ENCODE measurements at regions not wholly inside any gene's neighbourhood (a gene's known extent, or its start where the extent isn't known, plus 50 kb on each side); places are given as distances from the start of the nearest gene placed in this dataset.

DNA sequence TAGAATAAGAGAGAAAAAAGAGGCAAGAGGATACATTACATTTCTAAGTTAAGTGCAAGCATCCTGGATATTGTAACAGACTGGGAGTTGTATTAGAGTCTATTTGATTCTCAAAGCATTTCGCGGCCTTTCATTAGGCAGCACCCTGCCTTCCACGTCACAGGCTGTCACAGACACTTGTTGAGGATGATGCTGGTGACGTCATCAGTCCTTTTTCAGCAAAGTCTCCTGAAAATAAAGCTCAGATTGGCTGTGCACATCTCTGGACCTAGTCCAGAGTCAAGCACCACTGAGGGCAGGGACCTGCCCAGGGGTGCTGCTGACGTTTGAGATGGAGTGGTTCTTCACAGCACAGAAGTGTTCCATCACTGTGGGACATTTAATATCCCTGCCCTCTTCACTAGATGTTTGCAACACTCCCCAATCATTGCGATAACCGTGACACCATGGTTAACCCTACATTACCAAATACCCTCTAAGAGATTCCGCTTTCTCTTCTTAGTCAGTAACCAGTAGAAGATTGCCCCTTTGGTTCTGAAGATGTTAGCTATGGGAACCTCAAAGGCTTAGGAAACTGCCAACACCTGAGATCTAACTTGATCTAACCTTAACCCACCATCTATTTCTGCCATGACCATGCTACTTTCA is 72.7 kb upstream of the F3 start:
- BruUV-seq (replicated peaks) = no TSS peak
- no peaks in the 10 kb centered on the region for H3K27me3 ChIP-seq (ENCODE audit: control insufficient read depth, insufficient read depth, low read length)
- intact Hi-C loops (cut with micrococcal nuclease; ENCODE audit: unreplicated experiment) = no loop called here
- no peak overlapping the region for H3K4me3 ChIP-seq (ENCODE audit: low read depth in 2 of 2, low read length in 2 of 2)
- ATAC-seq = no peak
- no peak overlapping the region for H3K27ac ChIP-seq (ENCODE audit: low read length)
- no peaks in the 10 kb centered on the region; the same call in 1 of the 2 replicates for H3K4me1 ChIP-seq (ENCODE audit: control insufficient read depth, insufficient read depth, low read length)
- TF ChIP-seq, protein P1, sequence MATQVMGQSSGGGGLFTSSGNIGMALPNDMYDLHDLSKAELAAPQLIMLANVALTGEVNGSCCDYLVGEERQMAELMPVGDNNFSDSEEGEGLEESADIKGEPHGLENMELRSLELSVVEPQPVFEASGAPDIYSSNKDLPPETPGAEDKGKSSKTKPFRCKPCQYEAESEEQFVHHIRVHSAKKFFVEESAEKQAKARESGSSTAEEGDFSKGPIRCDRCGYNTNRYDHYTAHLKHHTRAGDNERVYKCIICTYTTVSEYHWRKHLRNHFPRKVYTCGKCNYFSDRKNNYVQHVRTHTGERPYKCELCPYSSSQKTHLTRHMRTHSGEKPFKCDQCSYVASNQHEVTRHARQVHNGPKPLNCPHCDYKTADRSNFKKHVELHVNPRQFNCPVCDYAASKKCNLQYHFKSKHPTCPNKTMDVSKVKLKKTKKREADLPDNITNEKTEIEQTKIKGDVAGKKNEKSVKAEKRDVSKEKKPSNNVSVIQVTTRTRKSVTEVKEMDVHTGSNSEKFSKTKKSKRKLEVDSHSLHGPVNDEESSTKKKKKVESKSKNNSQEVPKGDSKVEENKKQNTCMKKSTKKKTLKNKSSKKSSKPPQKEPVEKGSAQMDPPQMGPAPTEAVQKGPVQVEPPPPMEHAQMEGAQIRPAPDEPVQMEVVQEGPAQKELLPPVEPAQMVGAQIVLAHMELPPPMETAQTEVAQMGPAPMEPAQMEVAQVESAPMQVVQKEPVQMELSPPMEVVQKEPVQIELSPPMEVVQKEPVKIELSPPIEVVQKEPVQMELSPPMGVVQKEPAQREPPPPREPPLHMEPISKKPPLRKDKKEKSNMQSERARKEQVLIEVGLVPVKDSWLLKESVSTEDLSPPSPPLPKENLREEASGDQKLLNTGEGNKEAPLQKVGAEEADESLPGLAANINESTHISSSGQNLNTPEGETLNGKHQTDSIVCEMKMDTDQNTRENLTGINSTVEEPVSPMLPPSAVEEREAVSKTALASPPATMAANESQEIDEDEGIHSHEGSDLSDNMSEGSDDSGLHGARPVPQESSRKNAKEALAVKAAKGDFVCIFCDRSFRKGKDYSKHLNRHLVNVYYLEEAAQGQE (IDR thresholded peaks at IDR 0.05; ENCODE audit: insufficient read depth in 1 of 2, low read depth in 2 of 2, low read length in 1 of 2) = no peak
- TF ChIP-seq SIN3A (IDR thresholded peaks at IDR 0.05; ENCODE audit: borderline replicate concordance, insufficient read depth, low read depth, low read length) (no peak), POLR2AphosphoS5 (IDR thresholded peaks at IDR 0.05; ENCODE audit: low read depth, low read length) (no peak), TCF7L2 (IDR thresholded peaks at IDR 0.05; ENCODE audit: low read depth, low read length) (no peak)
- TF ChIP-seq, protein P2, sequence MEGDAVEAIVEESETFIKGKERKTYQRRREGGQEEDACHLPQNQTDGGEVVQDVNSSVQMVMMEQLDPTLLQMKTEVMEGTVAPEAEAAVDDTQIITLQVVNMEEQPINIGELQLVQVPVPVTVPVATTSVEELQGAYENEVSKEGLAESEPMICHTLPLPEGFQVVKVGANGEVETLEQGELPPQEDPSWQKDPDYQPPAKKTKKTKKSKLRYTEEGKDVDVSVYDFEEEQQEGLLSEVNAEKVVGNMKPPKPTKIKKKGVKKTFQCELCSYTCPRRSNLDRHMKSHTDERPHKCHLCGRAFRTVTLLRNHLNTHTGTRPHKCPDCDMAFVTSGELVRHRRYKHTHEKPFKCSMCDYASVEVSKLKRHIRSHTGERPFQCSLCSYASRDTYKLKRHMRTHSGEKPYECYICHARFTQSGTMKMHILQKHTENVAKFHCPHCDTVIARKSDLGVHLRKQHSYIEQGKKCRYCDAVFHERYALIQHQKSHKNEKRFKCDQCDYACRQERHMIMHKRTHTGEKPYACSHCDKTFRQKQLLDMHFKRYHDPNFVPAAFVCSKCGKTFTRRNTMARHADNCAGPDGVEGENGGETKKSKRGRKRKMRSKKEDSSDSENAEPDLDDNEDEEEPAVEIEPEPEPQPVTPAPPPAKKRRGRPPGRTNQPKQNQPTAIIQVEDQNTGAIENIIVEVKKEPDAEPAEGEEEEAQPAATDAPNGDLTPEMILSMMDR (IDR thresholded peaks at IDR 0.05) = no peak
- H3K36me3 ChIP-seq (ENCODE audit: control insufficient read depth, insufficient read depth, low read length) = no peaks in the 10 kb centered on the region
- in situ Hi-C loops (cut with HindIII; ENCODE audit: low pct_unique_long_range_greater_than_20kb, low sequenced_read_pairs) = no loop called here
- ChIA-PET POLR2A (interaction anchor here (0.6 kb wide), 1 partner anchor 110 kb away, joined by 8 read pairs; no protein-coding TSS in a partner anchor), CTCF (no interaction called here)
- DNase-seq (ENCODE audit: low read depth, low spot score) = no peak
- no peaks in the 10 kb centered on the region for H3K9me3 ChIP-seq (ENCODE audit: control insufficient read depth, insufficient read depth, low read depth, low read length)

DNA sequence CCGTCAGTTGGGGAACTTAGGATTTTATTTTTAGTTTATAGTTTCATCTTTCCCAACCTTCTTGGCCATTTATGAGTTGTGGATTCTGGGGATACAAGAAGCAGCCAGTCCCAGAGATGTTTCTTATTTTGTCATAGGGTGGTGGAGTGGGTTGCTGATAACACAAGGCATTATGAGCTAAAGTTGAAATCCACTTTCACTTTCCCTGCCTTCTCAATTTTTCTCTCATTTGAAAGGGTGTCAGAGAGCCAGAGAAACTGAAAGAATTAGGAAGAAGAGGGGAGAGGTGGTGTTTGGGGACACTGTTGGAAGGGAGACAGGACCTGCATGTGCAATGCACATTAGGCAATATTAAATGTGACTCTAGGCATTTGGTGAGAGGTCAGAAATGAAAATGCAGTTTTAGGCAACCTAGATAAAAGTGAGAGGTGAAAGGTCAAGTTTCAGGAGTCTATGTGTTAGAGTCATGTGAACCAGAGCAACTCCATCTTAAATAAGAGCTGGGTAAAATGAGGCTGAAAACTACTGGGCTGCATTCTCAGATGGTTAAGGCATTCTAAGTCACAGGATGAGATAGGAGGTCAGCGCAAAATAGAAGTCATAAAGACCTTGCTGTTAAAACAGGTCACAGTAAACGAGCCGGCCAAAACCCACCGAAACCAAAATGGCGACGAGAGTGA is 71.1 kb upstream of the F3 start:
- no peaks in the 10 kb centered on the region; the same call in 1 of the 2 replicates for H3K4me1 ChIP-seq (ENCODE audit: control insufficient read depth, insufficient read depth, low read length)
- DNase-seq (ENCODE audit: low read depth, low spot score) (no peak), ATAC-seq (no peak)
- BruUV-seq (replicated peaks) = no TSS peak
- TF ChIP-seq, protein P2 (IDR thresholded peaks at IDR 0.05) = no peak
- no peak for TF ChIP-seq TCF7L2 (IDR thresholded peaks at IDR 0.05; ENCODE audit: low read depth, low read length)
- no peak for TF ChIP-seq POLR2AphosphoS5 (IDR thresholded peaks at IDR 0.05; ENCODE audit: low read depth, low read length)
- TF ChIP-seq SIN3A (IDR thresholded peaks at IDR 0.05; ENCODE audit: borderline replicate concordance, insufficient read depth, low read depth, low read length) = no peak
- TF ChIP-seq, protein P1 (IDR thresholded peaks at IDR 0.05; ENCODE audit: insufficient read depth in 1 of 2, low read depth in 2 of 2, low read length in 1 of 2) = no peak
- H3K27ac ChIP-seq (ENCODE audit: low read length) = no peak overlapping the region
- H3K36me3 ChIP-seq (ENCODE audit: control insufficient read depth, insufficient read depth, low read length) = no peaks in the 10 kb centered on the region
- in situ Hi-C loops (cut with HindIII; ENCODE audit: low pct_unique_long_range_greater_than_20kb, low sequenced_read_pairs) (no loop called here), intact Hi-C loops (cut with micrococcal nuclease; ENCODE audit: unreplicated experiment) (no loop called here)
- H3K27me3 ChIP-seq (ENCODE audit: control insufficient read depth, insufficient read depth, low read length) = no peaks in the 10 kb centered on the region
- ChIA-PET CTCF (no interaction called here), POLR2A (no interaction called here)
- no peaks in the 10 kb centered on the region for H3K9me3 ChIP-seq (ENCODE audit: control insufficient read depth, insufficient read depth, low read depth, low read length)
- no peak overlapping the region for H3K4me3 ChIP-seq (ENCODE audit: low read depth in 2 of 2, low read length in 2 of 2)
